ENCODE measurements at regions not wholly inside any gene's neighbourhood (a gene's known extent, or its start where the extent isn't known, plus 50 kb on each side); places are given as distances from the start of the nearest gene placed in this dataset.

GRCh38 chr6:165129086-165129485 lies 180.3 kb downstream of the C6orf118 start:
- TF ChIP-seq GLIS3 (CRISPR knock-in tag; IDR thresholded peaks at IDR 0.05) (no peak), PATZ1 (CRISPR knock-in tag; IDR thresholded peaks at IDR 0.05; ENCODE audit: borderline replicate concordance) (no peak), CSDC2 (CRISPR knock-in tag; IDR thresholded peaks at IDR 0.05) (no peak)

Measured in SK-N-SH treated with all-trans-retinoic acid at 6 μM for 48 hours (cell line).